NCI-H1048 (cell line): ENCODE measurements at regions not wholly inside any gene's neighbourhood (a gene's known extent, or its start where the extent isn't known, plus 50 kb on each side); places are given as distances from the start of the nearest gene placed in this dataset.

Source experiments
- DNase-seq: peaks from one replicate; lab custom pipeline; 2025; lab: John Stamatoyannopoulos, UW

DNA sequence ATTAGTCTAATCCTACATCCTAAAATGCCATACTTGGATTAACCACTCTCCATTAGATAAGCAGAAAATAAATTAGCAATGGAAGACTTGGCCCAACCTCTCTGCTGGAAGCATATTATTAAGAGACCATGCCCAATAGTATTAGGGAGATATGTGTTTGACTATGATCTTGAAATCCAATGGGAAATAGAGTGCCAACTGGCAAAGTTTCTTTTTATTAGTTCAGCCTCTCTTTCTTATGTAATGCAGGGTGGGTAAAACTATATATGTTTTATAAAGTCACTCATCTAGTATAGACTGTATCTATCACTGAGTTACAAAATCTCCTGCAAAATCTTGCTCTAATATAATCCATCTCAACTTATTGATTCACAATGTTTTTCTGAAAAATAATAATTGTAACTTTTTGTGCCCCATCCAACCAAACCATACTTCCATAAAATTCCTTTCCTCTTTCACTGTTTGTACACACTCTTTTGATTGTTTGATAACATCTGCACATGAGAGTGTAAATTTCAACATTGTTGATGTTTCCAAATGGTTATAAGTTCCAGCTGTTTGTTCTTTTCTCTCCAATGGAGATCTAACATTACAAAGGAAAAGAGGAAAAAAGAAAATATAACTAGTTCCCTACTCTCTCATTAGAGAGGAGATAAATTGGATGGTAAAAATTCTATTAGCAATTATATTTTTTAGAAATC is 408.1 kb upstream of the ADGRL2 start:
- no peak for DNase-seq

DNA sequence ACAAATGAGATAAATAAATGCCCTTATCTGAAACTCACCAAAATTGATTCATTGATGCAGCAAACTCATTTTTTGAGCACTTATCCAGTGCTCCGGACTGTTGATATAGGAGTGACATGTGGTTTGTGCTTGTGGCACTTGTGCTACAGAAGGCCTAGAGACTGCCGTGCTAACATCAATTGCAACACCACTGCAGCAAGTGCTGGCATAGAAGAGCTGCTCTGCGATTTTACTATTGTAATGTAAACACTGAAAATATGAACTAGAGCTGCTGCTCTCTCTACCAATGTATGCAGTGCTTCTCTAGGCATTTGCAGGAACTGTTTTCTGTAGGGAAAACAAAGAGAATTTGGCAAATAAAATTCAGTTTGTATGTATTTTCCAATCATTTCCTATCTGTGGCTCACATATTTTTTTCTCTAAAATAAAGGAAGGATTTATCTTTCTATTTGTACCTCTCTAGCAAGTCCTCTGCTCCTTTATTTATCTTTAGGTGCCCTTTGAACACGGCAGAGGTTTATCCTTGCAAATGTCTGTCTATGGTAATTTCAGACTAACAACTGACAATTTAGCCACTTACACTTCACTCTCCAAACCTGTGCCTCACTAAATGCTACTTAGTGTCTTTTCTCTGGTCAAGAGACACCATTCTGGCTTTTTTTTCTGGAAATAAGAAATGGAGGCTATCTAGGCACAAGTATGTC is 409.5 kb upstream of the ADGRL2 start:
- DNase-seq = no peak

DNA sequence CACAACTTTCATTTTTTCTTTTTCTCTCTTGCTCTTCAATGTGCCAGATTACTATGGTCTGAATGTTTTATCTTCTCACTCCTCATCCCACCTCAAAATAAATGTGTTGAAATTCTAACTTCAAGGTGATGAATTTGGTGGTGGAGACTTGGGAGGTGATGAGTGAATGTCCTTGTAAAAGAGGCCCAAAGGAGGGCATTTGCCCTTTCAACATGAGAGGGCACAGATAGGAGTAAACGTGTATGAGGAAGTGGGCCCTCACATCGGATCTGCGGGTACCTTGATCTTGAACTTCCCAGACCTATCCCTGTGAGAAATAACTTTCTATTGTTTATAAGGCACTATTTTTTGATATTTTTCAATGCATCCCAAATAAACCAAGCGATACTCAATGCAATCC is 412.3 kb upstream of the ADGRL2 start:
- DNase-seq = no peak

DNA sequence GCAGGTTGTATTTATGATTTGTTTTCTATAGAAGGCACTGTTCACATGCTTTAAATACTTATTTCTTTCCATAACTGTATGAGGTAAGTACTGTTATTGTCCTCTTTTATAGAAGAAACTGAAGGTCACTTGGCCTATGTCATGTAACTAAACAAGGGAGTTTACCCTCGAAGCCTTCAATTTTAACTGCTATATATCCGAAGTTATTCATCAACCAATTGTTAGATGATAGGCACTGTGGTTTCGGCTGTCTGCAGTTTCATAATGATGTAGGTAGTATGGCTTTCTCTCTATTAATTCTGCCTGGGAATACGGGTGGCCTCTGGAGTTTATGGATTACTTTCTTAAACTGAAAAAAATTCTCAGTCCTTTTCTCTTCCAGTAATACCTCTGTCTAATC is 413.3 kb upstream of the ADGRL2 start:
- DNase-seq = no peak

DNA sequence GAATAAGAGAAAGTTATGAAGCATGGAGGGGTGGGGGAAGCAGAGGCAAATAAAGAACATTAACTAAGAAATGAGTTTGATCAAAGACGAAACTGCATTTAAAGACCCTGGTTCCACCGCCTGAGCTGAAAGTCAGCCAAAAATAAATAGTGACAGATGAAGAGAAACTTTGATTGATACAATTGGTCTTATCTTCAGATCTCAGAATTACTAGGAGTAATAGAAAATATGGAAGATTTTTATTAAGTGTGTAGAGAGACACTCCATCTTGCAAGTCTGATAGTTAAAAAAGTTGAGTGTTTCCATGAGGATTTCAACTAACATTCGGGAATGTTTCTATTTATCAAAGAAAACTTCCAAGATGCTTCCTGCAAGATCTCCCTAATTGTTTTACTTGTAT is 418.2 kb upstream of the ADGRL2 start:
- no peak for DNase-seq

DNA sequence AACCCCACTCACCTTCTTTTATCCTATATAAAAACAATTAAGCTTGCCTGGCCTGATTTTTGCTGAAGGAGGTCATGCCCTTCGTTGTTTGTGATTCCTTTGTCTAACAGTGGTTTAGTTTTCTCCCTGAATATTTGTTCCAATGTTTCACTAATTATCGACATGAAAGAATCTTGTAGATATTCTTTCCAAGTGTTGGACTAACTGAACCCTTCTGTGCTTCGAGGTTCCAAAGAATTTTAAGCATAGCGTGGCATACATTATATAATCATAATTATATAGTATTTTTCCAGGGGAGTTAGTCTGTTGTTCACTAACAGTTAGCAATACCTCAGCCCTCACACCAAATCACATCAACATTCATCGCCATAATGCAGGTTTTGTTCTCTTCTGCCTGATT is 418.9 kb upstream of the ADGRL2 start:
- DNase-seq = no peak

DNA sequence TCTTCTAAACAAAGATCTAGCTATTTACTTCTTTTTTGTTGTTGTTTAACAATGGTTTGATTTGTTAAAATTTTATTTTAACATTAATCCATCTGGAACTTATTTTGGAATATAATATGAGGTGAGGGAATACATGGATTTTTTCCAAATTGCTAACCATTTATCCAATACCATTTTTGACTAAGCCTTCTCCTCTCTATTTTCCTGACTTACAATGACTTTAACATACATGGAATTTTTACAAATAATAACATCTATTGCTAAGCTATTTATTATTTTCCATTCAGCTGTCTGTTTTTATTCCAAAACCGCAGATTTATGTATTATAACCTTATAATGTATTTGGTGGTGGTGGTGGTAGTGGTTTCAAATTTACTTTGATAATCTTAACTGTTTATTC is 420.3 kb upstream of the ADGRL2 start:
- no peak for DNase-seq

DNA sequence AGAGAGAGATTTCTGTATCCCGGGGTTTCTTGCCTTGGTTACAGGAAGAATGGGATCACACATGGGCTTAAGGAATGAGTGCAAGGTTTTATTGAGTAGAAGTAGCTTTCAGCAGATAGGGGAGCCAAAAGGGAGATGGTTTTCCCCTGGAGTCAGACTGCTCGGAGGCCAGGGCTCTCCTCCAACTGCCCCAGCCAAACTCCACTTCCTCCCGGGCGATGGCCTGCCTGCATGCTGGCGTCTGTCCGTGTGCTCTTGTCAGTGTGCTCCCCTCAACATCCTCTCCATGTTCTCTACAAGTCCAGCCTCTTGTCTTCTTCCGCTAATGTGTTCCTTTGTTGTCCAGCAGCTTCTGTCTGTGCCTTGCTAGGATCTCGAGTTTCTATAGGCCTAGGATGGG is 421.3 kb upstream of the ADGRL2 start:
- no peak for DNase-seq

DNA sequence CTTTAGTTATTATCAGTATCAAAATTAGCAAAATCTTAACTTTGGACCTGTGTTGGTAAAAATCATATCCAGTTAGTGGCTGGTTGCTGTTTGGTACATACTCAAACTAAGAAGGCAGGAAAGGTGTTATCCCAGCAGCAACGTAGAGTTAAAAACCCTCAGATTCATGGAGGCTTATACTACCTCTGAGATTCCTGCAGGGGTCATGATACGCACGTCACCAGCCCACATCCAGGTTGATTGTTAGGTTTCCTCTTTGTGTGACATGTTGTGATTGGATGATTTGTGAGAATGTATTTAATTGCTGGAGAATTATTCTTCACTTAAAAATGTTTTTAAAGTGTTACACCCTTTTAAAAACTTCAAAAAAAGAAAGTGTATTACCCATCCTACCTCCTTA is 423.3 kb upstream of the ADGRL2 start:
- DNase-seq = no peak

DNA sequence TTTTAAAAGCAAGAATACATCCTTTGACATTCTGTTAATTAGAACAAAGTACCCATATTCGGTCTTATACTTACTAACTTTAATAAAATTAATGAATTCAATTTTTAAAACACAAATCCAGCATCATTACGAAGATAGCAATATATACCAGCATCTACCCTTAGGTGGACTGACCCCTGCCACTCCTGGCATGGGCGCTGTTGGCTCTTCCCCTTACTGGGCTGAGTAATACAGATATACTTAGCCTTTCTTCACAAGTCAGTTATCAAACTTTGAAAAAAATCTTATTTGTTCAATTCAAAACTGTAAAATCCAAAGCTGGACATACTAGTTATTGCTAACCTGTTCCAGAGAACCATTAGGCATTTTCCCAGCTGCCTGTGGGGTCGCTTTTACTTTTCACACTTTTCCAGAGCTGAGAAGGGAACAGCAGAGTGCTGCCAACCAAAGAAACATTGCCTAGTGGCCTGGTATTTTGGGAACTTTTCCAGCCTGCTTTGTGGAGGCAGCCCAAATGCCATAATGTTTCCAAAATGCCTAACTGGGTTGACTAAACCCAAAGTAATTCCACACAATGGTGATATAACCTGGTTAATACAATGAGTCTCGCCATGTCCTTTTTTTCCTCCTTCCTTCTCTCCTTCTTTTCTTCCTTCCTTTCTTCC is 424.7 kb upstream of the ADGRL2 start:
- DNase-seq = no peak

DNA sequence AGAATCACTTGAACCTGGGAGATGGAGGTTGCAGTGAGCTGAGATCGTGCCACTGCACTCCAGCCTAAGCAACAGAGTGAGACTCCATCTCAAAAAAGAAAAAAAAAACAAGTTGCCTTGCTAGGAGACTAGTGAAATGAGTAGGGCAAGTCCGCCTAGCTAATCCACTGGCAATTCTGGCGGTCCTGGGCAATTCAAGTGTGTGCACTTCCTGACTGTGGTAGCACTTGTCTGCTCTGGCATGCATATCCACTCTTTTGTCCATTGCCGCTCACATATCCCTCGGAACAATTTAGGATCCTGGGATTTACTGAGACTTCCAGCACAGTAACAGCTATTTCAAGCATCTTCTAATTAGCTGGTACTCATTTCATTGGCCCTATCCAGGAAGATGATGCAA is 426.3 kb upstream of the ADGRL2 start:
- no peak for DNase-seq

DNA sequence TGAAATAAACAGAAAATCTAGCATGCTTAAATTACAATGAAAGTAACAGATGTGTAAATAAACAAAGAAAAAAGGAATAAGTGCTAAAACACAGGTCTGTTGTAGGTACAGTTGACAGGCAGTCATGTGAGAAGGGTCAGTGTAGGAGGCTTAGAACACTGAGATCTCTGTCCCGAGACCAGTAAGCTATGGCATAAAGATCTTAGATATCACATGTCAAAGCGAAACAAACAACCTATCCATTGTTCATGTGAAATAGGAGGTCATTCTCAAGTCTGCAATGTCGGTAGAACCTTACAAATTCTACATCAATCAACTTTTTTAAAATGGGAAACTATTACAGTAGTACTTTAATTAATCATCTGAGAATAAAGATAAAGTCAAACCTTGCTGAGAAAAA is 428.9 kb upstream of the ADGRL2 start:
- DNase-seq = no peak

DNA sequence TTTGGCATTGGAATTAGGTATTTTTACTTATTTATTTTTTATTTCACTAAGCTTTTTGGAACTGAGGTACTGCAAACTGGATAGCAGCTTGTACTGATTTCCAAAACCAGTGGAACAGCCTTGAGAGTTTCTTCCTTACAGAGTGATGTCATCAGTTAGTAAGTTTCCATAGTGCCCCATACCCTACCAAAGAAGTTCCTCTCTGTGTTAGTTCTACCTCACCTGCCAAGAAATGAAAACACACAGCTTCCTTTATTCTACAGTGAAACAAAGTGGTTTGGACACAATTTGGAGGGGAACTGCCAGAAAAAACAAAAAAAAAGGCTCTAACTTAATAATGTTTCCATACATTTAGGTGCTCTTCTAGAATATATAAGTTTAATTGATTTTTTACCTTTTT is 430.9 kb upstream of the ADGRL2 start:
- no peak for DNase-seq

DNA sequence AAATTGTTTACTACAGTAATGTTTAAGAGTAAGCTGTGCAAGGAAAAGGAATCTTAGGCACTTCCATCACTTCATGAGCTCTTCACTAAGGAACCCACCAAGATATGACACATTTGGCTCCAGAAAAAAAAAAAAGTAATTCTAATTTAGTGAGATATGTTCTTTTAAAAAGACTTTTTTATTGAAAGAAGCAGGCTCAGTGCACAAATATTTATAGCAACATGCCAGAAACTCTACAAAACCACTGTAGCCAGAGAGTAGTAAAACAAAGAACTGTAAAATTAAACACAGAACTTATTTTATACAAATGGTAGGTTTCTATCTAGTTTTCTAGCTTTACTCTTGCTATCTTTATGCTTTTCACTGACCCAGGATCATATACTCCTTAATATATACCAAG is 434.6 kb upstream of the ADGRL2 start:
- DNase-seq = no peak

DNA sequence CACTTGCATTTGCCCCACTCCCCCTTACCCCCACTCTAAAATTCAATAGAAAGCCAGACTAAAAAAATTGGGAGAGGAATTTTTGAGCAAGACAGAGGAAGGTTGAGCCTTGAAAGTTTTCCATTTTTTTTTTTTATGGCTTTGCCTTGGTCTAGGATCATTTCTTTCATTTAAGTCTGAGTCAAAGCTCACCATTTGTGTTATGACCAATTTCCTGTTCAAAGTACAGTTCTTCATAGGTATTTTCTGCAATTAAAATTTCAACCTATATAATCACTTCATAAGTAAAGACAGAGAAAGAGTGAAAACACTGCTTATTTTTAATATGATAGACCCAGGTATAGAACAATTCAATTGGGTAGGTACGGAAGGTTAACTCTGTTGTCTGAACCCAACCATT is 436.6 kb upstream of the ADGRL2 start:
- DNase-seq = no peak

DNA sequence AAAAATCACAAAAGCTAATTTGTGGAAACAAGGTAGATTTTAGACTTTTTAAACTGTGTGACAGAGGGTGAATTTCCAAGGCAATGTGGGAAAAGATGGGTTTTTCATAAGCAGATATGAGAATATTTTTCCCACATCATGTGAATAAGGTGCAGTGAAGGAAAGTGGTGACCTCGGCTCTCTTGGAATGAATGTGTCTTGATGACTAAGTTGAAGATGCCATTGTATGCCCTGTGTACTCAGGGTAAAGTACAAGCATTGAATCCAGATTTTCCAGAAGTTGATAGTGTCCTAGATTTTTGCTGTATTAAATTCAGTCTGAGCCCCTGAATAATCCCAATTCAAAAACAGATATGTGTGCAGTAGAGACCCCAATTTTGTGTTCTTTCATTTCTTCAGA is 442.6 kb upstream of the ADGRL2 start:
- no peak for DNase-seq

DNA sequence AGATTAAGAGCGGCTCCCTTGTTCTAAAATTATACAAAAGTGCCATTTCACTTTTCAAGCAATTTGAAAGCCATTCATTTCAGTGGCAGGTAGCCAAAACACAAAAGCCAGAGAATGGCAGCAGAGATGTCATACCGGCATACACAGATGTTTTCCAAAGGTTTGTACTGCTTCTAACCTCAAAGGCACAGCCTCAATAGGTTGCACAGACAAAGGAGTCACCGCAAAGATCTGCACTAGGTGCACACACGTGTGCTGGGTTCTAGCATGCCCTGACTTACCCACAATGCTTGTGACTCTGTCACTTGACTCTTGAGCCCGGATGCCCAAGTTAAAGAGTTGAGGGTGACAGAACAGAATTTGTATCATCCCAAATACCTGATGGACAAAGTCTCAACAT is 448.9 kb upstream of the ADGRL2 start:
- no peak for DNase-seq

DNA sequence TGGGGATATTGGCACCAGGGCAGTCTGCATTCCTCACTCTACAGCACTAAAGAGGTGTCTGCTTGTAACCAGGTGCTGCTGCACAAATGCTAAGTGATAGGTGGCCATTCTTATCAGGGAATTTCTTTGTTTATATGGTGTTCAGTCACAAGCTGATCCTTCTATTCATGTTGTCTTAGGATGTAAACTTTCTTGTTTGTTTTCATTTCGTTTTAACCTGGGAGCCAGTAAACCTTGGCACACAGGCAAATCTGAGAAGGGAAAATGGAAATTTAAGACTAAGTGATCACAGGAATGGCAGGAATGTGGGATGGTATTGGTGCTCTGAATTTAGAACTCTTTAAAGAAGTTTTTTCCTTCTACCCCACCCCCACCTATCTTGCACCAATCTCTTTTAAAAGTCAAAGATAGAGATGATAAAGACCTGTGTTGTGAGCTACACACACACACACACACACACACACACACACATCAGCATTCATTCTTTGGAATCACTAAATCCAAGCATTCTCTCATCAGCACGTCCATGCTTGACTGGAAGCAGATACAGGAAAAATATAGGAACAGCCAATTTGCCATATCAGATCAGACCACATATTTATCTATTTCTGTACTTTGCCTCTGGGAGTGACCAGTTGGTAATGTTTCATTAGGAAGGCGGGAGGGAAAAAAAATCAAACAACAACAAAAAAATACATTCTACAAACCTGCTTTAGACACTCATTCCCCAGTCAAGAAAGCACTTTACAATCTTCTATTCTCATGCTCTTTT is 451.4 kb upstream of the ADGRL2 start:
- no peak for DNase-seq

DNA sequence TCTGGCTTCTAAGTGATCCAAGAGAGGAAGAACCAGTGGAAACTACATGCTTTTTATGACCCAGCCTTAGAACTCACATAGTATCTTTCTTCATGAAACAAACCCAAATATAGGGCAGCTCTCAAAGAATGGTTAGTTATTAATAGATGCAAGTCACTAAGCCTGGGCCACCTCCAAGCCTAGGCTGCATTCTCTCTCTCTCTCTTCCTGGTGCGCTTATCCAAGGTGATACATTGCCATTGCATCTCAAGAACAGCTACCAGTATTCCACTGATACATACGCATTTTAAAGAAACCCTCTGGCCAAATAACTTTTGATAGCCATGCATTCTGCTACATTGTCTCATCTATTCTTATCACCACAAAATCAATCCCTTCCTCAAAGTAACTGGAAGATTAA is 455.6 kb upstream of the ADGRL2 start:
- no peak for DNase-seq

DNA sequence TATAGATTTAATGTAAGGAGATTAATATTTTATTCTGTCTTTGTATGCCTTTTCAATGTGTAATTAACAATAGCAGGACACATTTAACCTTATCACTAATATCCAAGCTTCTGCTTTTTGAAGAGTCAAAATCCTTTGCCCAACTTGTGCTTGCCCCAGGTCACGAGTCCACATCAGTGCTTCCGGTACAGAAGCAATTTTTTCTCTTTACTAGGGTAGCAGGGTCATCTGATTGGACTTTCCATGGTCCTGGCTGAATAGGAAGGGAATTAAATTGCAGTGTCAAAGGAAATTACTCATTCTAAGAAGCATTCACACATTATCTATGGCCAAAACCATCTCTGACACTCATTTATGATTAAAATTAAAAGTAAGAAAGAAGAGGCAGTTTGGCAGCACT is 460.5 kb upstream of the ADGRL2 start:
- no peak for DNase-seq

DNA sequence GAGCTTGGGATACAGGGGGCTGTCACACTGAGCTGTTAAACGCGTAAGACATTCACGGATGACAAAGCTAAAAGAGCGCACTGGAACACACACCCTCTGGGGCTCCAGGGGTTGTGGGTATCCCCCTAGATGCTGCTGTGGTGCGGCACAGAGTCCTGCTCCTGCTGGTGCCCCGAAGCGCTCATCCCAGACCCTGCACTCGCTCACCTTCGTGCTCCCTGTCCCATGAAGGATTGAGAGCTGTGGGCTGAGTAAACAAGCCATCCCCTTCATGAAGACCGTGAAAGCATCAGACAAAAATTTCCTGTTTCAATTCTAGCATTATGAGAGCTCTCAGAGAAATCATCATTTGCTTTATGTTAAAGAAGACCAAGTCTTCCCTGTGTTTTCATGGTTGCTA is 463.5 kb upstream of the ADGRL2 start:
- DNase-seq = no peak

DNA sequence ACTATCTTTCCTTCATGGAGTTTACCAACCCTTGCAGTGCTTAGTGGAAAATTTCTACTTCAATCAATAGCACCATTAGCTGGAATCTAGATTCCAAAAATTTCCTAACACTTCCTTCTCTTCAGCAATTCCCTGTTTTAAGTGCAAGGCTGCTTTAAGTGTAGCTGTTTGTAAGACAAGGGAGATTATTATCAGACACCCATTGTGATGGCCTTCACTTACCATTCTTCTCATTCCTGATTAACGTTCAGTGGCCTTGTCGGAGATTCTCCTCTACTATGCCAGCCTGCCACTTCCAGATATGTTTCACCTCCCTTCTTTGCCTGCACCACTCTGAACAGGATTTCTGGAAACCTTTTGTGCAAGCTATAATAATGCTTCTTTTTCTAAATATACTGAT is 464.9 kb upstream of the ADGRL2 start:
- DNase-seq = no peak

DNA sequence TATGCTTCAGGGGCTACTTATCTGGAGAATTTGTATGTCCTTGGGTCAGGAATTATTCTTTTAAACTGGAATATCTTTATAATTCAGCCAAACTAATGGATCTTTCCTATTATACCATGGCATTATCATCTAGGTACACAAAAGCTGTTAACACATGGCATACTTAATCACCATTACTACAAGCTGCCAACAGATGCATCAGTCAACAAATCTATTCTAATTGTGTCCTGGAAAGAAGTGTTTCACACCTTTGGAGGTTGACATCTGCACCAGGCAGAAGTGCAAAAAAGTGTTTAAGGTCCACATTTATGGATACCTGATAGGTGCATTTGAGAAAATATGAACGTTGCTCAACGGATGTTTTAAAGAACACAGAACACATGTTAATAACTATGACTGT is 470.2 kb upstream of the ADGRL2 start:
- no peak for DNase-seq
